ENCODE measurements at regions not wholly inside any gene's neighbourhood (a gene's known extent, or its start where the extent isn't known, plus 50 kb on each side); places are given as distances from the start of the nearest gene placed in this dataset.

DNA sequence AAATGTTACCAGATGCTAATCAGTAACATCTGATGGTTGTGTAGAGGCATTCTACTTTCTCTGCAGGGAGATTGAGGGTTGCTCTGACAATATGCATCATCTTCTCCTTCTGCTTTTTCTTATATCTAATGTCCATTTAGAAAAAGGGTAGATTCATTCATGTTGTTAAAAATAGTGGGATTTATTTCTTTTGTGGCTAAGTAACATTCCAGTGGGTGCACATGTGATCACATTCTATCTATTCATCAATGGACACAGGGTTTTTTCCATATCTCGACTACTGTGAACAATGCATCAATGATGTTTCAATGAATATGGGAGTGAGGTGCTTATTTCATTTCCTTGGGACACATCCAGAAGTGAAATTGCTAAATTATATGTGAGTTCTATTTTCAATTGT lies 103.9 kb downstream of the CRPPA start:
- no peak for TF ChIP-seq POLR2A (IDR thresholded peaks at IDR 0.05; ENCODE audit: low read depth, low read length)
- no peak for TF ChIP-seq CTCF (conservative IDR thresholded peaks at IDR 0.05; ENCODE audit: low read depth, low read length)
- no peak for TF ChIP-seq RAD21 (IDR thresholded peaks at IDR 0.05; ENCODE audit: low read length)
- TF ChIP-seq, protein P1, sequence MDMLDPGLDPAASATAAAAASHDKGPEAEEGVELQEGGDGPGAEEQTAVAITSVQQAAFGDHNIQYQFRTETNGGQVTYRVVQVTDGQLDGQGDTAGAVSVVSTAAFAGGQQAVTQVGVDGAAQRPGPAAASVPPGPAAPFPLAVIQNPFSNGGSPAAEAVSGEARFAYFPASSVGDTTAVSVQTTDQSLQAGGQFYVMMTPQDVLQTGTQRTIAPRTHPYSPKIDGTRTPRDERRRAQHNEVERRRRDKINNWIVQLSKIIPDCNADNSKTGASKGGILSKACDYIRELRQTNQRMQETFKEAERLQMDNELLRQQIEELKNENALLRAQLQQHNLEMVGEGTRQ (IDR thresholded peaks at IDR 0.05; ENCODE audit: low read depth, low read length), result no peak
- TF ChIP-seq BHLHE40 (IDR thresholded peaks at IDR 0.05; ENCODE audit: low read depth, low read length), result no peak
- no peak for TF ChIP-seq CEBPB (IDR thresholded peaks at IDR 0.05; ENCODE audit: low read depth, low read length)
- no peak for TF ChIP-seq RCOR1 (IDR thresholded peaks at IDR 0.05; ENCODE audit: insufficient replicate concordance, low read length)
- TF ChIP-seq MAZ (IDR thresholded peaks at IDR 0.05; ENCODE audit: borderline replicate concordance, low read depth, low read length), result no peak
- TF ChIP-seq SMC3 (IDR thresholded peaks at IDR 0.05; ENCODE audit: low read depth, low read length), result no peak
- no peak for TF ChIP-seq FOS (IDR thresholded peaks at IDR 0.05; ENCODE audit: low read depth, low read length)
- TF ChIP-seq, protein P2, sequence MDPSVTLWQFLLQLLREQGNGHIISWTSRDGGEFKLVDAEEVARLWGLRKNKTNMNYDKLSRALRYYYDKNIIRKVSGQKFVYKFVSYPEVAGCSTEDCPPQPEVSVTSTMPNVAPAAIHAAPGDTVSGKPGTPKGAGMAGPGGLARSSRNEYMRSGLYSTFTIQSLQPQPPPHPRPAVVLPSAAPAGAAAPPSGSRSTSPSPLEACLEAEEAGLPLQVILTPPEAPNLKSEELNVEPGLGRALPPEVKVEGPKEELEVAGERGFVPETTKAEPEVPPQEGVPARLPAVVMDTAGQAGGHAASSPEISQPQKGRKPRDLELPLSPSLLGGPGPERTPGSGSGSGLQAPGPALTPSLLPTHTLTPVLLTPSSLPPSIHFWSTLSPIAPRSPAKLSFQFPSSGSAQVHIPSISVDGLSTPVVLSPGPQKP (IDR thresholded peaks at IDR 0.05; ENCODE audit: borderline replicate concordance, low read depth, low read length), result no peak
- TF ChIP-seq MAFK (IDR thresholded peaks at IDR 0.05; ENCODE audit: low read depth, low read length), result no peak
